GM23248 (cell line): ENCODE measurements at regions not wholly inside any gene's neighbourhood (a gene's known extent, or its start where the extent isn't known, plus 50 kb on each side); places are given as distances from the start of the nearest gene placed in this dataset.

ENCODE experiments used
- EZH2 ChIP-seq: fragments of 200-600 bp; sonication (generic); IDR thresholded peaks from 2 replicates; pipeline ENCODE4 v1.6.1; 2018; ENCODE audit warnings: antibody characterized with exemption, mild to moderate bottlenecking; ENCODE audit not compliant: insufficient read depth, poor library complexity, severe bottlenecking
- EZH2phosphoT487 ChIP-seq: fragments of 200-600 bp; sonication (generic); IDR thresholded peaks from 2 replicates; pipeline ENCODE4 v1.6.1; 2018; ENCODE audit warnings: antibody characterized with exemption, moderate library complexity, mild to moderate bottlenecking, low read depth; ENCODE audit not compliant: insufficient read depth

- TF ChIP-seq EZH2: no peak
- no peak for TF ChIP-seq EZH2phosphoT487
Measured at GRCh38 chr2:235390816-235391194, 103.0 kb upstream of the AGAP1 start.
